HG03521 (cell line): ENCODE measurements at regions not wholly inside any gene's neighbourhood (a gene's known extent, or its start where the extent isn't known, plus 50 kb on each side); places are given as distances from the start of the nearest gene placed in this dataset.

Experiments used
- ATAC-seq: cut with Tn5 transposase; IDR thresholded peaks from one replicate; pipeline ENCODE4 v1.9.1; 2021; ENCODE audit warnings: mild to moderate bottlenecking, moderate library complexity; ENCODE audit not compliant: unreplicated experiment

- ATAC-seq = no peak
Measured at GRCh38 chr9:90309809-90310520, 332.7 kb downstream of the DIRAS2 start.

GRCh38 chr9:90310521-90310876 lies 332.1 kb downstream of the DIRAS2 start:
- ATAC-seq = no peak

- no peak for ATAC-seq
Measured at GRCh38 chr9:90311811-90312210, 330.8 kb downstream of the DIRAS2 start.

GRCh38 chr9:90322296-90322695 lies 320.3 kb downstream of the DIRAS2 start:
- ATAC-seq = no peak

GRCh38 chr9:90325913-90326653 lies 316.5 kb downstream of the DIRAS2 start:
- no peak for ATAC-seq

- ATAC-seq = no peak
Measured at GRCh38 chr9:90330231-90330630, 312.4 kb downstream of the DIRAS2 start.

GRCh38 chr9:90331826-90332575 lies 310.6 kb downstream of the DIRAS2 start:
- no peak for ATAC-seq

- no peak for ATAC-seq
Measured at GRCh38 chr9:90333226-90333625, 309.4 kb downstream of the DIRAS2 start.

GRCh38 chr9:90340421-90340820 lies 302.2 kb downstream of the DIRAS2 start:
- ATAC-seq = no peak

GRCh38 chr9:90342607-90343006 lies 300.0 kb downstream of the DIRAS2 start:
- no peak for ATAC-seq

- no peak for ATAC-seq
Measured at GRCh38 chr9:90343366-90343765, 299.3 kb downstream of the DIRAS2 start.

GRCh38 chr9:90343991-90344390 lies 298.6 kb downstream of the DIRAS2 start:
- no peak for ATAC-seq

- ATAC-seq = no peak
Measured at GRCh38 chr9:90365666-90366065, 277.0 kb downstream of the DIRAS2 start.

- ATAC-seq = no peak
Measured at GRCh38 chr9:90368241-90368640, 274.4 kb downstream of the DIRAS2 start.

- no peak for ATAC-seq
Measured at GRCh38 chr9:90368928-90369327, 273.7 kb downstream of the DIRAS2 start.

GRCh38 chr9:90379771-90380170 lies 262.9 kb downstream of the DIRAS2 start:
- no peak for ATAC-seq

GRCh38 chr9:90385146-90385545 lies 257.5 kb downstream of the DIRAS2 start:
- ATAC-seq = no peak

GRCh38 chr9:90393365-90394152 lies 249.1 kb downstream of the DIRAS2 start:
- no peak for ATAC-seq

- no peak for ATAC-seq
Measured at GRCh38 chr9:90394871-90395270, 247.8 kb downstream of the DIRAS2 start.

GRCh38 chr9:90400091-90400490 lies 242.5 kb downstream of the DIRAS2 start:
- no peak for ATAC-seq

GRCh38 chr9:90408659-90409058 lies 234.0 kb downstream of the DIRAS2 start:
- no peak for ATAC-seq
